ENCODE measurements at regions not wholly inside any gene's neighbourhood (a gene's known extent, or its start where the extent isn't known, plus 50 kb on each side); places are given as distances from the start of the nearest gene placed in this dataset.

- intact Hi-C loops (cut with DNase I), result no loop called here
- Histone ChIP-seq H3K4me3 (no peak overlapping the region), H3K4me1 (no peaks in the 10 kb centered on the region), H3K36me3 (no peaks in the 10 kb centered on the region), H3K27me3 (no peaks in the 10 kb centered on the region), H3K9me3 (no peaks in the 10 kb centered on the region), H3K27ac (no peak overlapping the region)
- TF ChIP-seq CTCF (IDR thresholded peaks at IDR 0.05), result no peak
- TF ChIP-seq POLR2A (IDR thresholded peaks at IDR 0.05), result no peak
- DNase-seq (no peak), ATAC-seq (no peak)
Observed at GRCh38 chr6:81623106-81623759, 129.2 kb downstream of the TENT5A start.

DNA sequence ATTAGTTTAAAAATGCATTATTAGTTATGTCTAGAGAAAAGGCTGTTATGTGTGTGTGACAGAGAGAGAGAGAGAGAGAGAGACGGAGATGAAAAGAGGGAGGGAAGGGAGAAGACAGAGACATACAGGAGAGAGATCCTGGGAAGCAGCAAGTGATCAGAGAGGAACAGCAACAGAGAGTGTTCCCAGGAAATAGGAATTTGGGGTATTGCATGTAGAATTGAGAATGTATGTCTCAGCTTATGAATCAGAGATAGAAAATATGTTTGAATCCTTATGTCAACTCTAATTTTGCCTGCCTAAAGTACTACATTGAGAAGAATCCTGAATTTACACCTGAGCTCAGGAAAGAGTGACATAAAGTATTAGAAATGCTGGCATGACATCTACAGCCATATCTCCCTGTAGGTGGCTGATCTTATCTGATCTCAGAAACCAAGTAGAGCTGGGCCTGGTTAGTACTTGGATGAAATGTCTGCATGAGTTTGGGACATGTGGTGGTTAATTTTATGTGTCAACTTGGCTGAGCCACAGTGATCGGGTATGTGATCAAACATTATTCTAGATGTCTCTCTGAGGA is 130.6 kb downstream of the TENT5A start:
- no peak for DNase-seq
- intact Hi-C loops (cut with DNase I), result no loop called here
- H3K27me3 ChIP-seq, result no peaks in the 10 kb centered on the region

DNA sequence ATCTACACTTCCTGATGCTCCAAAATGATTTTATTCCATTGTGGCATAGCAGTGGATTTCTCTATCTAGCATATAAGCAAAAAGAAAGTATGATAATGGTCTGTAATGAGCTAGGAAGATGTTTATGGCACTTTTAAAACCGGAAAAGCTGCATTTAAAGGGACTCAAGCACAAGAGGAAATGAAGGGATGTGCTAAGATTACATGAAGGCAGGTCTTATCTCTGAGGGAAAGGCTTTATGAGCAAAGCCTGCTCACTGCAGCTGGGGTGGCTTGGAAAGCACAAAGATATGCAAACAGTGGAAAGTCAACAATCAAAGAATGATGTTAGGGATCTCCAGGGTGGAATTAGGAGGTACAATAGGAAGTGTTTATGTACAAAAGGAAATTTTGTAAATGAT is 138.2 kb downstream of the TENT5A start:
- Histone ChIP-seq H3K27me3 (no peaks in the 10 kb centered on the region), H3K4me3 (no peak overlapping the region), H3K9me3 (no peaks in the 10 kb centered on the region), H3K4me1 (no peaks in the 10 kb centered on the region), H3K27ac (no peak overlapping the region), H3K36me3 (no peaks in the 10 kb centered on the region)
- no peak for TF ChIP-seq POLR2A (IDR thresholded peaks at IDR 0.05)
- TF ChIP-seq CTCF (IDR thresholded peaks at IDR 0.05), result no peak
- intact Hi-C loops (cut with DNase I), result no loop called here
- 10% methylated on average over 1 of the region's 1 CpG for WGBS (ENCODE audit: insufficient coverage, low coverage, low lambda C conversion rate, missing lambda C conversion rate)
- DNase-seq (no peak), ATAC-seq (peak in 2 of 4 donors; percentile 32 to 58)

More for the DNA sequence above, 130.6 kb downstream of the TENT5A start:
- H3K27ac ChIP-seq, result no peak overlapping the region
- H3K4me1 ChIP-seq, result no peaks in the 10 kb centered on the region
- H3K9me3 ChIP-seq, result no peaks in the 10 kb centered on the region
- H3K4me3 ChIP-seq, result no peak overlapping the region
- ATAC-seq, result no peak
- TF ChIP-seq CTCF (IDR thresholded peaks at IDR 0.05) (no peak), POLR2A (IDR thresholded peaks at IDR 0.05) (no peak)
- 80% methylated on average over 2 of the region's 2 CpGs for WGBS (ENCODE audit: insufficient coverage, low coverage, low lambda C conversion rate, missing lambda C conversion rate)
- H3K36me3 ChIP-seq, result no peaks in the 10 kb centered on the region

DNA sequence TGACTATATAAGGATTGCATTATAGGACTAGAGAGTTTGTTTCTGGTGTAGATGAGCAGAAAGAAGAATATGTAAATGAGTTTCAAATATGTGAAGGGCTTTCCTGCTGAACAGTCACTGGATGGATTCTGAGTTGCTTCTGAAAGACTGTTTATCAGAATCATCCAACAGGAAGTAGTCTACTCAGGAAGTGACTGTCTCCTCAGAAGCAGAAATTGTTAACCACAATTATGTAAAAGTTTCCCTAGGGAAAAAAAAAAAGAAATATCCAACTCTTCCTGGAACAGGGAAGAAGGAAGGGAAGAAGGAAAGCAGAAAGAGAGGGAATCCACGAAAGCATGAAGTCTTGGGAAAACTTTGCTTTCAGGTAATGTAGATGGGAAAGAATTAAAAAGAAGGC is 138.9 kb downstream of the TENT5A start:
- intact Hi-C loops (cut with DNase I), result no loop called here
- no peak for TF ChIP-seq POLR2A (IDR thresholded peaks at IDR 0.05)
- TF ChIP-seq CTCF (IDR thresholded peaks at IDR 0.05), result no peak
- no peaks in the 10 kb centered on the region for H3K36me3 ChIP-seq
- no peak overlapping the region for H3K27ac ChIP-seq
- no peak overlapping the region for H3K4me3 ChIP-seq
- no peaks in the 10 kb centered on the region for H3K4me1 ChIP-seq
- WGBS (ENCODE audit: insufficient coverage, low coverage, low lambda C conversion rate, missing lambda C conversion rate), result 56% methylated on average over 1 of the region's 1 CpG
- ATAC-seq, result no peak
- no peaks in the 10 kb centered on the region for H3K9me3 ChIP-seq
- no peaks in the 10 kb centered on the region for H3K27me3 ChIP-seq
- DNase-seq, result no peak
